ENCODE measurements at regions not wholly inside any gene's neighbourhood (a gene's known extent, or its start where the extent isn't known, plus 50 kb on each side); places are given as distances from the start of the nearest gene placed in this dataset.

DNA sequence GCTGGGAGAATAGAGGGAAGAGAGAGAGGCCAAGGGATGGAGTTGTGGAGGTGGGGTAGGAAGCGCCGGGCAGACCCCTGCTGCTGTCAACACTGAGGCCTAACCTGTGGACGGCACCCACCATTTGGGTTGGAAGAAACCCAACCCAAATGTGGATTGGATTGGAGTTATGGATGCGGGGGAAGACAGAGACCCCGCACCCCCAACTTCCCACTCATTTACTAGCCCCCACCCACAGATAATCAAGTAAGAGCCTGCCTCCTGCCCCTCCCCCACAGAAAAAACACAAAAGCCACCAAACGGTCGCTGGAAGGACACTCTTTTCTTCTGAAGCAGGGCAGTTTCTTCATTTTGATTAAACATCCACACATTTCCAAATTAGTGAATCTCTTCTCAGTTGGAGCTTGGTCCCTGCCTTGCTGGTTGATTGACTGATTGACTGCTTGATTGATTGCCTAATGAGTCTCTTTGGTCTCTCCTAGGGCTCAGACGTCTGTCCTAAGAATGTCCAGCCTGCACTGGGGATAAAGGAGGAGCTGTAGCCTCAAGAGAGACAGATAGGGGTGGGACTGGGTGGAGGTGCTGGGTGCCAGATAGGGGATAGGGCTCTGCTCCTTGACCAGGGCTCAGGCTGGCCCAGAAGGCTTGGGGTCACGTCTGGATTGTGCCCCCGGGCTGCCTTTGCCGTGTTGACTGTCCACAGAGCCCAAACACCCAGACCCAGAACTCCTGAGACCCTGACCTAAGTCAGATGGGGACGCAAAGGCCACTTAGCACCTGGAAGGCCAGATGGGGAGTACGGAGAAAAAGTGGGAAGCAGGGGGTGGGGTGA is 74.9 kb upstream of the FOXP4 start:
- TF ChIP-seq CTCF (IDR thresholded peaks at IDR 0.05) (no peak), POLR2A (IDR thresholded peaks at IDR 0.05) (no peak)
